ENCODE measurements at regions not wholly inside any gene's neighbourhood (a gene's known extent, or its start where the extent isn't known, plus 50 kb on each side); places are given as distances from the start of the nearest gene placed in this dataset.
"Not testable (repeated sequence)": the region's sequence is repeated elsewhere in the genome, so short reads cannot be mapped to it uniquely, and the experiment has no call there.

DNA sequence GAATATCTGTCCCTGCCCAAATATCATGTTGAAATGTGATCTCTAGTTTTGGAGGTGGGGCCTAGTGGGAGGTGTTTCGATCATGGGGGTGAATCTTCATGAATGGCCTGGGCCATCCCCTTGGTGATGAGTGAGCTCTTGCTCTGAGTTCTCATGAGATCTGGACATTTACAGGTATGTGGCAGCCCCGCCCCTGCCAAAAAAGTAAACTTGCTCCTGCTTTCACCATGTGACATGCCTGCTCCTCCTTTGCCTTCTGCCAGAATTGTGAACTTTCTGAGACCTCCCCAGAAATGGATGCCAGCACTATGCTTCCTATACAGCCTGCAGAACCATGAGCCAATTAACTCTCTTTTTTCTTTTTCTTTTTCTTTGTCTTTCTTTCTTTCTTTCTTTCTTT is 229.3 kb downstream of the POTEG start:
- H3K4me3 ChIP-seq (ENCODE audit: low read depth, low read length); DNase-seq (ENCODE audit: low read depth): not testable (repeated sequence)

DNA sequence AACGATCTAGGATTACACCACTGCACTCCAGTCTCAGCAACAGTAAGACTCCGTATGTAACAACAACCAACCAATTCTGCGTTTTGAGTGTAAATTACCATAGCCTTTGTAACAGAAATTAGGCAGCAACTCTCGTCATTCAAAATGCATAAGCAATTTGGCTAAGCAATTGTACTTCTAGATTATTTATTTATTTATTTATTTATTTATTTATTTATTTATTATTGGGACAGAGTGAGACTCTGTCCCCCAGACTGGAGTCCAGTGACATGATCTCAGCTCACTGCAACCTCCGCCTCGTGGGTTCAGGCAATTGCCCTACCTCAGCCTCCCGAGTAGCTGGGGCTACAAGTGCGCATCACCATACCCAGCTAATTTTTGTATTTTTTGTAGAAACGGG is 217.7 kb downstream of the POTEG start:
- DNase-seq (ENCODE audit: low read depth); H3K4me3 ChIP-seq (ENCODE audit: low read depth, low read length): not testable (repeated sequence)

DNA sequence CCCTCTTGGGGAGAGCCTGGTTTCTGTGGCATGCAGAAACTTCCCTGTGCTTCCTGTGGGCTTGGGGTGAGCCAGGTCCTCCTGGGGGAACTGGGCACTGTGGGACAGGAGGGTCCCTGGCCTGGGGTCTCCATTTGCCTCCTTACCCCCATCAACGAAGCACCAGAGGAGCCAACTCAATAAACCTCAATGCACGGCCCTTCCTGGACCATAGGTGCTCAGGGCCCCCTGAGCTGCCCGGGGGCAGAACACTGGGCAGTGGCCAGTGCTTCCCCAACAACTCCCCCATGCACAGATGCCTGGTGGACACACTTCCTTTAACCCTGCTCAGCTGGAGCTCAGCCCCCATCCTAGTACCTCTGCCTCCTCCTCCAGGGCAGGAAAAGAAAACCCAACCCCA is 214.7 kb downstream of the POTEG start:
- not testable (repeated sequence) for H3K4me3 ChIP-seq (ENCODE audit: low read depth, low read length); DNase-seq (ENCODE audit: low read depth)

DNA sequence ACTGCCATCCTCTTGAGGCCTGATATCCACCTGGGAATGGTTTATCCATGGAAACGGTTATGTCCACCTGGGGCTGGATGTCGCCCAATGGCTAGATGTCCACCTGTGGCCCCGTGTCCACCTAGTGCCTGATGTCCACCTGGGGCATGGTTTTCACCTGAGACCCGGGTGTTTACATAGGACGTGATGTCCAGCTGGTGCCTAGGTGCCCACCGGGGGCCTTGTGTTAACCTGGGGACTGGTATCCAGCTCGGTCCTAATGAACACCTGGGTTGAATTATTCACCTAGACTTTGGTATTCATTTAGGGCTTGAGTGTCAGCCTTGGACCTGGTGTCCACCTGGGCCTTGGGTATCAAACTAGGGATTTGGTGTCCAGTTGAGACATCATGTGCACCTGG is 202.7 kb downstream of the POTEG start:
- not testable (repeated sequence) for DNase-seq (ENCODE audit: low read depth); H3K4me3 ChIP-seq (ENCODE audit: low read depth, low read length)

DNA sequence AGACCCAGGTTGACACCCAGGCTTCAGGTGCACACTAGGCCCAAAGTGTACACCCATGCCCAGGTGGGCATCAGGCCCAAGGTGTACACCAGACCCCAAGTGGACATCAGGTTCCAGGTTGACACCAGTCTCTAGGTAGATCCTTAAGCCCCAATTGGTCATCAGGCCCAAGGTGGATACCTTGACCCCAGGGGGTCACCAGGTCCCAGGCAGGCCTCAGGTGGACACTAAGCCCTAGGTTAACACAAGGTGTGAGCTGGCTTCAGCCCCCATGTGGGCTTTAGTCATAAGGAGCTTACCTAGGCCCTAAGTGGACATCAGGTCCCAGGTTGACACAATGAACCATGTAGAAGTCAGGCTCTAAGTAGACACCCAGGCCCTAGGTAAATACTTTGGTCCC is 200.1 kb downstream of the POTEG start:
- not testable (repeated sequence) for H3K4me3 ChIP-seq (ENCODE audit: low read depth, low read length); DNase-seq (ENCODE audit: low read depth)

DNA sequence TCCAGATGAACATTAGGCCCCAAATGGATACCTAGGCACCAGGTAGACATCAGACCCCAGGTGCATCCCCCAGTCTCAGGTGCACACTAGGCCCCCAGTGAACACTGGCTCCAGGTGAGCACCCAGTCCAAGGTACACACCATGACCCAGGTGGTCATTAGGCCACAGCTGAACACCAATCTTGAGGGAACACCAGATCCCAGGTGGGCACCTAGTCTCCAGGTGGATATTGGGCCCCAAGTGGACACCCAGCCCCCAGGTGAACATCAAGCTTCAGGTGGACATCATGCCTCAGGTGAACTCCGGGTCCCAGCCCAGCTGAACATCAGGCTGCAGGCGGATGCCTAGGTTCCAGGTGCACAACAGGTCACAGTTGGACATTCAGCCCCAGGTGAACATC is 196.5 kb downstream of the POTEG start:
- DNase-seq (ENCODE audit: low read depth); H3K4me3 ChIP-seq (ENCODE audit: low read depth, low read length): not testable (repeated sequence)

GRCh38 chr14:19238584-19238983 is 195.6 kb downstream of the POTEG start:
- not testable (repeated sequence) for DNase-seq (ENCODE audit: low read depth); H3K4me3 ChIP-seq (ENCODE audit: low read depth, low read length)

GRCh38 chr14:19239981-19240380 is 194.2 kb downstream of the POTEG start:
- DNase-seq (ENCODE audit: low read depth); H3K4me3 ChIP-seq (ENCODE audit: low read depth, low read length): not testable (repeated sequence)

DNA sequence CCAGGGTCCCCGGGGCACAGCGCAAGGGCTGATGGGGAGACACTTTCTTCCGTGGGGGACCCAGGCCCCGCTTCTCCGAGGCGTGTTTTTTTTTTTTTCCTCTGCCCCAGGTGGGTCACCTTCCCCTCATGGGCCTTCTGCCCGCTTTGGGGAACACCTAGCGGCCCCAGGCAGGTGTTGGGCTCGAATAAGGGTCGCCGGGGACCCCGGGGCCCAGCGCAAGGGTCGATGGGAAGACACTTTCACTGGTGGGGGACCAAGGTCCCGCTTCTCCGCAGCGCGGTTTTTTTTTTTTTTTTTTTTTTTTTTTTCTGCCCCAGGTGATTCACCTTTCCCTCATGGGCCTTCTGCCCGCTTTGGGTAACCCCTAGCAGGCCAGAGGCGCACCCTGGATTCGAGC is 193.8 kb downstream of the POTEG start:
- not testable (repeated sequence) for DNase-seq (ENCODE audit: low read depth); H3K4me3 ChIP-seq (ENCODE audit: low read depth, low read length)

GRCh38 chr14:19241451-19241850 is 192.7 kb downstream of the POTEG start:
- not testable (repeated sequence) for H3K4me3 ChIP-seq (ENCODE audit: low read depth, low read length); DNase-seq (ENCODE audit: low read depth)

DNA sequence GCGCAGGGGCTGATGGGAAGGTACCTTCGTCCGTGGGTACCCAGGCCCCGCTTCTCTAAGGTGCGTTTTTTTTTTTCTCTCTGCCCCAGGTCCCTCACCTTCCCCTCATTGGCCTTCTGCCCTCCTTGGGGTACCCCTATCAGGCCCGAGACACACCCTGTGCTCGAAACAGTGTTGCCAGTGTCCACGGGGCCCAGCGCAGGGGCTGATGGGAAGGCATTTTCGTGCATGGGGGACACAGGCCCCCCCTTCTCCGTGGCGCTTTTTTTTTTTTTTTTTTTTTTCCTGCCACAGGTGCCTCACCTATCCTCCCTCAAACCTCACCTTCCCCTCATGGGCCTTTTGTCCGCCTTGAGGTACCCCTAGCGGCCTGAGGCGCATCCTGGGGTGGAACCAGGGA is 191.6 kb downstream of the POTEG start:
- H3K4me3 ChIP-seq (ENCODE audit: low read depth, low read length); DNase-seq (ENCODE audit: low read depth): not testable (repeated sequence)

- not testable (repeated sequence) for DNase-seq (ENCODE audit: low read depth); H3K4me3 ChIP-seq (ENCODE audit: low read depth, low read length)
Observed at GRCh38 chr14:19266908-19267307, 167.2 kb downstream of the POTEG start.

DNA sequence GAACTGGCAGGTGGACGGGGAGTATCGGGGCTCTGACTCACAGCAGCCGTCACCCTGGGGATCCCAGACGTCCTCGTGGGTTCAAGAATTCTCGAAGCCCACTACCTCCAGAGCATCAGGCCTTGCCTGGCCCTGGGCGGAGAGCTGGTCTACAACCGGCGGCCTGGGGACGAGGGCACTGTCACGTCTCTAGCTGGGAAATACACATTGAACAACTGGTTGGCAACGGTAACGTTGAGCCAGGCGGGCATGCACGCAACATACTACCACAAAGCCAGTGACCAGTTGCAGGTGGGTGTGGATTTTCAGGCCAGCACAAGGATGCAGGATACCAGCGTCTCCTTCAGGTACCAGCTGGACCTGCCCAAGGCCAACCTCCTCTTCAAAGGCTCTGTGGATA is 166.5 kb downstream of the POTEG start:
- DNase-seq (ENCODE audit: low read depth); H3K4me3 ChIP-seq (ENCODE audit: low read depth, low read length): not testable (repeated sequence)

- not testable (repeated sequence) for H3K4me3 ChIP-seq (ENCODE audit: low read depth, low read length); DNase-seq (ENCODE audit: low read depth)
Observed at GRCh38 chr14:19268047-19268627, 166.0 kb downstream of the POTEG start.

GRCh38 chr14:19272235-19272634 is 161.9 kb downstream of the POTEG start:
- not testable (repeated sequence) for DNase-seq (ENCODE audit: low read depth); H3K4me3 ChIP-seq (ENCODE audit: low read depth, low read length)

DNA sequence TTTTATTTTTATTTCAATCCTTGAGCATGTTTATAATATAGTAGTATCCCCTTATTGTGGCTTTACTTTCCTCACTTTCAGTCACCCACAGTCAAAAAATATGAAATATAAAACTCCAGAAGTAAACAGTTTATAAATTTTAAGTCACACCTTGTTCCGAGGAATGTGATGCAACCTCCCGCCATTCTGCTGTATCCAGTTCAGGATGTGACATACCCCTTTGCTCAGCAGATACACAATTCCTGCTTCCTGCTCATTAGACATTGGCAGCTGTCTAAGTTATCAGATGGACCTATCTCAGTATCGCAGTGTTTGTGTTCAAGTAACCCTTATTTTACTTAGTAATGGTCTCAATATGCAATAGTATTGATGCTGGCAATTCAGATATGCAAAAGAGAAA is 144.5 kb downstream of the POTEG start:
- DNase-seq (ENCODE audit: low read depth); H3K4me3 ChIP-seq (ENCODE audit: low read depth, low read length): not testable (repeated sequence)

- H3K4me3 ChIP-seq (ENCODE audit: low read depth, low read length); DNase-seq (ENCODE audit: low read depth): not testable (repeated sequence)
Observed at GRCh38 chr14:19300243-19300642, 133.9 kb downstream of the POTEG start.

DNA sequence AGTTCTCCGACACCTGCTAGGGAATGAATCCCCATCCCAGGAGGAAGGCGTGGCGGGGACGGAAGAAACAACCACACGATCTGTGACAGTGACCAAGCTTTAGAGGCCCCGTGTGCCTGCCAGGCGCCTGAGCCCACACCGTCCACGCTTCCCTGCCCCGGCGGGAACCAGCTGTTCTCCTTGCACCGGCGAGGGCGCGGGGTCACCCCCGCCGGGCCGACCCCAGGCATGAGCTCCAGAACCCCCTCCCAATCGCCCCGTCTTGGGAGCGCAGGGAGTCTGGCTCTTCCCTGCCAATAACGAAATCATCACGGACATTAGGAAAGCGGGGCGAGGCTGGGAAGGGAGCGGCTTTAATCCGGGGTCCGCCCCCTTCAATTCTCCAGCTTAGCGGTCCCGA is 133.3 kb downstream of the POTEG start:
- H3K4me3 ChIP-seq (ENCODE audit: low read depth, low read length); DNase-seq (ENCODE audit: low read depth): not testable (repeated sequence)

GRCh38 chr14:19303844-19304243 is 130.3 kb downstream of the POTEG start:
- not testable (repeated sequence) for DNase-seq (ENCODE audit: low read depth); H3K4me3 ChIP-seq (ENCODE audit: low read depth, low read length)

DNA sequence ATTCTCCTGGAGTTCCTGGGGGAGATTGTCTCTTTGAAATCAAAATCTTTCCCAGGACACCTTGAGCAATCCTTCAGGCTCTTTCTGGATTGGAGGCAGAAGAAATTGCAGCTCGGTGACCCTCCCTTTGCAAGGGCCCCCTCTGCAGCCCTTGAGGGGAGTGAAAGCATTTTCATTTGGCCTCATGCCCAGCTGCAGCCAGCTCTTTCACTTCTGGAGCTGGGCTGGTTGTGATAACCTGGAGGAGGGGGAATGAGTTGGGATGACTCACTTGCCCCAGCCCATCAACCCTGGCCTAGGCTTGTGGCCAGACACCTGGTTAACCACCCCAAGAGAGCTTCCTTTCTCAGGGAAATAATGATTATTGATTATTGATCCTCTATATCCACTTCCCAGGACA is 129.7 kb downstream of the POTEG start:
- not testable (repeated sequence) for H3K4me3 ChIP-seq (ENCODE audit: low read depth, low read length); DNase-seq (ENCODE audit: low read depth)

- DNase-seq (ENCODE audit: low read depth); H3K4me3 ChIP-seq (ENCODE audit: low read depth, low read length): not testable (repeated sequence)
Observed at GRCh38 chr14:19304918-19305317, 129.2 kb downstream of the POTEG start.
